Hepatocyte (in vitro differentiated cells): ENCODE measurements at regions not wholly inside any gene's neighbourhood (a gene's known extent, or its start where the extent isn't known, plus 50 kb on each side); places are given as distances from the start of the nearest gene placed in this dataset.

Source experiments
- DNase-seq: peaks from one replicate; pipeline ENCODE4 v3.0.0-alpha.2; 2016; ENCODE audit warnings: low spot score
- H2AFZ ChIP-seq: fragments of 200-600 bp; sonication (generic); 2 replicates; pipeline ENCODE4 v1.6.0; 2016; ENCODE audit warnings: antibody characterized with exemption, mild to moderate bottlenecking
- H3K27ac ChIP-seq: fragments of 200-600 bp; sonication (generic); 2 replicates; pipeline ENCODE4 v1.5.1; 2016; ENCODE audit warnings: mild to moderate bottlenecking
- H3K27me3 ChIP-seq: fragments of 200-600 bp; sonication (generic); 2 replicates; pipeline ENCODE4 v1.6.1; 2016
- H3K36me3 ChIP-seq: fragments of 200-600 bp; sonication (generic); replicated peaks from 2 replicates; pipeline ENCODE4 v1.5.1; 2016; ENCODE audit warnings: low read depth; ENCODE audit not compliant: insufficient read depth
- H3K4me1 ChIP-seq: fragments of 200-600 bp; sonication (generic); 2 replicates; pipeline ENCODE4 v1.5.1; 2016; ENCODE audit warnings: mild to moderate bottlenecking, moderate library complexity; ENCODE audit not compliant: insufficient read depth
- H3K4me2 ChIP-seq: fragments of 200-600 bp; sonication (generic); 2 replicates; pipeline ENCODE4 v1.6.0; 2016
- H3K4me3 ChIP-seq: fragments of 200-600 bp; sonication (generic); 2 replicates; pipeline ENCODE4 v1.5.1; 2016; ENCODE audit warnings: mild to moderate bottlenecking
- H3K79me2 ChIP-seq: fragments of 200-600 bp; sonication (generic); 2 replicates; pipeline ENCODE4 v1.6.0; 2017; ENCODE audit warnings: mild to moderate bottlenecking
- H3K9me2 ChIP-seq: fragments of 200-600 bp; sonication (generic); replicated peaks from 2 replicates; pipeline ENCODE4 v1.6.0; 2017; ENCODE audit warnings: mild to moderate bottlenecking; ENCODE audit not compliant: insufficient read depth
- H3K9me3 ChIP-seq: fragments of 200-600 bp; sonication (generic); 2 replicates; pipeline ENCODE4 v1.5.1; 2016; ENCODE audit warnings: low read depth, mild to moderate bottlenecking
- H4K20me1 ChIP-seq: fragments of 200-600 bp; sonication (generic); 2 replicates; pipeline ENCODE4 v1.6.0; 2016; ENCODE audit warnings: mild to moderate bottlenecking; ENCODE audit not compliant: insufficient read depth, poor library complexity, severe bottlenecking
- CTCF ChIP-seq: fragments of 200-600 bp; sonication (generic); IDR thresholded peaks from 2 replicates; pipeline ENCODE4 v1.5.1; 2016; ENCODE audit warnings: antibody characterized with exemption, mild to moderate bottlenecking; ENCODE audit not compliant: poor library complexity
- EZH2 ChIP-seq: fragments of 200-600 bp; sonication (generic); IDR thresholded peaks from 2 replicates; pipeline ENCODE4 v1.6.1; 2016; ENCODE audit warnings: antibody characterized with exemption, mild to moderate bottlenecking, borderline replicate concordance
- EZH2phosphoT487 ChIP-seq: fragments of 200-600 bp; sonication (generic); IDR thresholded peaks from one replicate; pipeline ENCODE4 v1.6.1; 2018; ENCODE audit warnings: antibody characterized with exemption, mild to moderate bottlenecking, low read depth, moderate library complexity; ENCODE audit not compliant: unreplicated experiment, severe bottlenecking
- WGBS: methylation state at CpG from one replicate; pipeline ENCODE4 v1.1.6; 2016; ENCODE audit warnings: low lambda C conversion rate; ENCODE audit errors: missing lambda C conversion rate; 5-methylcytosine and 5-hydroxymethylcytosine counted together

GRCh38 chr4:12304905-12305304, 876.2 kb upstream of the HS3ST1 start:
- Histone ChIP-seq H3K9me3 (no peaks in the 10 kb centered on the region), H3K4me2 (no peak overlapping the region), H4K20me1 (no peaks in the 10 kb centered on the region), H2AFZ (no peak overlapping the region), H3K4me1 (no peaks in the 10 kb centered on the region), H3K4me3 (no peak overlapping the region), H3K27ac (no peak overlapping the region), H3K36me3 (no peaks in the 10 kb centered on the region), H3K27me3 (no peaks in the 10 kb centered on the region), H3K79me2 (no peaks in the 10 kb centered on the region), H3K9me2 (no peaks in the 10 kb centered on the region)
- 82% methylated on average over 3 of the region's 3 CpGs for WGBS
- DNase-seq: no peak
- TF ChIP-seq CTCF (no peak), EZH2 (no peak), EZH2phosphoT487 (no peak)

- H3K27me3 ChIP-seq: no peaks in the 10 kb centered on the region
- H4K20me1 ChIP-seq: no peaks in the 10 kb centered on the region
- H3K4me2 ChIP-seq: no peak overlapping the region
- H3K4me1 ChIP-seq: no peaks in the 10 kb centered on the region
- DNase-seq: no peak
- WGBS: 80% methylated on average over 1 of the region's 1 CpG
- H3K4me3 ChIP-seq: no peak overlapping the region
- H3K9me3 ChIP-seq: no peaks in the 10 kb centered on the region
- H3K79me2 ChIP-seq: no peaks in the 10 kb centered on the region
- no peak overlapping the region for H2AFZ ChIP-seq
- H3K36me3 ChIP-seq: no peaks in the 10 kb centered on the region
- no peak overlapping the region for H3K27ac ChIP-seq
- TF ChIP-seq EZH2 (no peak), EZH2phosphoT487 (no peak), CTCF (no peak)
- H3K9me2 ChIP-seq: no peaks in the 10 kb centered on the region
Observed at GRCh38 chr4:12296366-12296765, 867.7 kb upstream of the HS3ST1 start.

GRCh38 chr4:12293906-12294525, 865.3 kb upstream of the HS3ST1 start:
- TF ChIP-seq EZH2phosphoT487 (no peak), EZH2 (no peak), CTCF (no peak)
- WGBS: 94% methylated on average over 1 of the region's 1 CpG
- Histone ChIP-seq H3K79me2 (no peaks in the 10 kb centered on the region), H3K9me3 (no peaks in the 10 kb centered on the region), H2AFZ (no peak overlapping the region), H4K20me1 (no peaks in the 10 kb centered on the region), H3K9me2 (no peaks in the 10 kb centered on the region), H3K27me3 (no peaks in the 10 kb centered on the region), H3K27ac (no peak overlapping the region), H3K4me2 (no peak overlapping the region), H3K36me3 (no peaks in the 10 kb centered on the region), H3K4me1 (no peaks in the 10 kb centered on the region), H3K4me3 (no peak overlapping the region)
- no peak for DNase-seq

GRCh38 chr4:12286351-12286750, 857.7 kb upstream of the HS3ST1 start:
- H3K36me3 ChIP-seq: no peaks in the 10 kb centered on the region
- H3K4me1 ChIP-seq: no peaks in the 10 kb centered on the region
- no peaks in the 10 kb centered on the region for H4K20me1 ChIP-seq
- TF ChIP-seq CTCF (no peak), EZH2phosphoT487 (no peak), EZH2 (no peak)
- no peak overlapping the region for H2AFZ ChIP-seq
- no peaks in the 10 kb centered on the region for H3K79me2 ChIP-seq
- no peak overlapping the region for H3K4me2 ChIP-seq
- no peaks in the 10 kb centered on the region for H3K9me3 ChIP-seq
- H3K9me2 ChIP-seq: no peaks in the 10 kb centered on the region
- no peak for DNase-seq
- 90% methylated on average over 5 of the region's 5 CpGs for WGBS
- no peaks in the 10 kb centered on the region for H3K27me3 ChIP-seq
- no peak overlapping the region for H3K27ac ChIP-seq
- H3K4me3 ChIP-seq: no peak overlapping the region
